ENCODE measurements at regions not wholly inside any gene's neighbourhood (a gene's known extent, or its start where the extent isn't known, plus 50 kb on each side); places are given as distances from the start of the nearest gene placed in this dataset.

- H3K27ac ChIP-seq (ENCODE audit: low read length) = no peak overlapping the region
- intact Hi-C loops (cut with micrococcal nuclease; ENCODE audit: unreplicated experiment) (no loop called here), in situ Hi-C loops (cut with HindIII; ENCODE audit: low pct_unique_long_range_greater_than_20kb, low sequenced_read_pairs) (no loop called here)
- no peaks in the 10 kb centered on the region for H3K9me3 ChIP-seq (ENCODE audit: control insufficient read depth, insufficient read depth, low read depth, low read length)
- POLR2A ChIA-PET = no interaction called here
- ATAC-seq = no peak
- no peak overlapping the region for H3K4me3 ChIP-seq (ENCODE audit: low read depth in 2 of 2, low read length in 2 of 2)
- CTCF ChIA-PET = no interaction called here
- H3K27me3 ChIP-seq (ENCODE audit: control insufficient read depth, insufficient read depth, low read length) = no peaks in the 10 kb centered on the region
- no peaks in the 10 kb centered on the region for H3K4me1 ChIP-seq (ENCODE audit: control insufficient read depth, insufficient read depth, low read length)
- DNase-seq (ENCODE audit: low read depth, low spot score) = no peak
- H3K36me3 ChIP-seq (ENCODE audit: control insufficient read depth, insufficient read depth, low read length) = no peaks in the 10 kb centered on the region
- TF ChIP-seq TCF7L2 (IDR thresholded peaks at IDR 0.05; ENCODE audit: low read depth, low read length) = no peak
- no peak for TF ChIP-seq POLR2AphosphoS5 (IDR thresholded peaks at IDR 0.05; ENCODE audit: low read depth, low read length)
- no peak for TF ChIP-seq REST (IDR thresholded peaks at IDR 0.05; ENCODE audit: insufficient read depth in 1 of 2, low read depth in 2 of 2, low read length in 1 of 2)
- no peak for TF ChIP-seq SIN3A (IDR thresholded peaks at IDR 0.05; ENCODE audit: borderline replicate concordance, insufficient read depth, low read depth, low read length)
- no peak for TF ChIP-seq CTCF (IDR thresholded peaks at IDR 0.05)
- no TSS peak for BruUV-seq (replicated peaks)
These were observed 153.6 kb upstream of the ZNF717 start for GRCh38 chr3:75938921-75939320.

GRCh38 chr3:75951941-75952340 lies 166.6 kb upstream of the ZNF717 start:
- CTCF ChIA-PET = no interaction called here
- no peak for DNase-seq (ENCODE audit: low read depth, low spot score)
- POLR2A ChIA-PET = no interaction called here

More at GRCh38 chr3:75951941-75952340, 166.6 kb upstream of the ZNF717 start:
- H3K27ac ChIP-seq (ENCODE audit: low read length) = no peak overlapping the region
- H3K27me3 ChIP-seq (ENCODE audit: control insufficient read depth, insufficient read depth, low read length) = no peaks in the 10 kb centered on the region
- in situ Hi-C loops (cut with HindIII; ENCODE audit: low pct_unique_long_range_greater_than_20kb, low sequenced_read_pairs) (no loop called here), intact Hi-C loops (cut with micrococcal nuclease; ENCODE audit: unreplicated experiment) (no loop called here)
- no peak overlapping the region for H3K4me3 ChIP-seq (ENCODE audit: low read depth in 2 of 2, low read length in 2 of 2)
- H3K9me3 ChIP-seq (ENCODE audit: control insufficient read depth, insufficient read depth, low read depth, low read length) = no peaks in the 10 kb centered on the region
- no peak for ATAC-seq
- no peaks in the 10 kb centered on the region for H3K36me3 ChIP-seq (ENCODE audit: control insufficient read depth, insufficient read depth, low read length)
- H3K4me1 ChIP-seq (ENCODE audit: control insufficient read depth, insufficient read depth, low read length) = no peaks in the 10 kb centered on the region
- TF ChIP-seq CTCF (IDR thresholded peaks at IDR 0.05) (no peak), SIN3A (IDR thresholded peaks at IDR 0.05; ENCODE audit: borderline replicate concordance, insufficient read depth, low read depth, low read length) (no peak), REST (IDR thresholded peaks at IDR 0.05; ENCODE audit: insufficient read depth in 1 of 2, low read depth in 2 of 2, low read length in 1 of 2) (no peak), TCF7L2 (IDR thresholded peaks at IDR 0.05; ENCODE audit: low read depth, low read length) (no peak), POLR2AphosphoS5 (IDR thresholded peaks at IDR 0.05; ENCODE audit: low read depth, low read length) (no peak)
- no TSS peak for BruUV-seq (replicated peaks)

All from Panc1 (cell line).